ENCODE measurements at regions not wholly inside any gene's neighbourhood (a gene's known extent, or its start where the extent isn't known, plus 50 kb on each side); places are given as distances from the start of the nearest gene placed in this dataset.

- no peak overlapping the region for H2AK5ac ChIP-seq (ENCODE audit: low read depth, low read length)
- no peak for ATAC-seq (ENCODE audit: low read depth)
- no TSS peak for BruUV-seq (replicated peaks)
Observed at GRCh38 chr10:3290550-3290949, 118.0 kb upstream of the PITRM1 start.

More at GRCh38 chr10:3290550-3290949, 118.0 kb upstream of the PITRM1 start:
- Histone ChIP-seq H3K9me1 (ENCODE audit: insufficient read depth, low read length) (no peaks in the 10 kb centered on the region), H2BK120ac (ENCODE audit: low read depth, low read length) (no peak overlapping the region), H3K14ac (replicated peaks; ENCODE audit: low read depth, low read length) (no peak overlapping the region), H2AFZ (replicated peaks; ENCODE audit: low read length, poor library complexity) (no peak overlapping the region), H3K36me3 (ENCODE audit: control insufficient read depth, insufficient read depth, low read length) (no peaks in the 10 kb centered on the region), H3K18ac (ENCODE audit: low read depth, low read length) (no peak overlapping the region), H3K9ac (ENCODE audit: low read depth, low read length) (no peak overlapping the region), H3K4me2 (ENCODE audit: low read depth, low read length) (no peak overlapping the region), H3K27me3 (ENCODE audit: control insufficient read depth, insufficient read depth, low read length) (0 out of 2 replicates have a peak, but pooled peaks cover 2% of the 10 kb centered on the region), H3K56ac (ENCODE audit: extremely low read depth, insufficient read depth, low read length) (no peak overlapping the region), H3K23ac (ENCODE audit: low read depth, low read length) (no peak overlapping the region), H4K8ac (ENCODE audit: low read depth in 2 of 2, low read length in 2 of 2) (no peak overlapping the region), H2BK20ac (ENCODE audit: low read depth, low read length) (no peak overlapping the region), H2AK9ac (replicated peaks; ENCODE audit: low read depth, low read length, poor library complexity) (no peak overlapping the region), H4K91ac (ENCODE audit: insufficient read depth, low read depth, low read length) (no peak overlapping the region), H3K79me1 (ENCODE audit: low read depth in 1 of 2, low read length in 2 of 2) (no peaks in the 10 kb centered on the region), H3K4me3 (ENCODE audit: insufficient read depth, low read depth, low read length) (no peak overlapping the region), H2BK15ac (ENCODE audit: low read depth, low read length) (no peak overlapping the region), H3K4ac (ENCODE audit: low read depth, low read length) (no peak overlapping the region), H3K27ac (ENCODE audit: insufficient read depth, low read length) (no peak overlapping the region), H3K9me3 (ENCODE audit: control insufficient read depth, insufficient read depth, low read length) (no peaks in the 10 kb centered on the region), H3K4me1 (ENCODE audit: control insufficient read depth, insufficient read depth, low read length) (peaks cover 2% of the 10 kb centered on the region; the same call in 1 of the 2 replicates), H4K5ac (ENCODE audit: low read depth, low read length) (no peak overlapping the region), H2BK5ac (ENCODE audit: low read depth, low read length, poor library complexity, severe bottlenecking) (no peak overlapping the region), H4K20me1 (ENCODE audit: insufficient read depth, low read length) (no peaks in the 10 kb centered on the region)
- no peak for TF ChIP-seq MAFK (IDR thresholded peaks at IDR 0.05; ENCODE audit: low read depth, low read length)
- TF ChIP-seq RCOR1 (IDR thresholded peaks at IDR 0.05; ENCODE audit: insufficient replicate concordance, low read length), result no peak
- TF ChIP-seq FOS (IDR thresholded peaks at IDR 0.05; ENCODE audit: low read depth, low read length), result no peak
- TF ChIP-seq RAD21 (IDR thresholded peaks at IDR 0.05; ENCODE audit: low read length), result no peak
- no peak for TF ChIP-seq SMC3 (IDR thresholded peaks at IDR 0.05; ENCODE audit: low read depth, low read length)
- no peak for TF ChIP-seq CHD1 (IDR thresholded peaks at IDR 0.05; ENCODE audit: low read depth, low read length)
- TF ChIP-seq USF2 (IDR thresholded peaks at IDR 0.05; ENCODE audit: low read depth, low read length), result no peak
- no peak for TF ChIP-seq CTCF (conservative IDR thresholded peaks at IDR 0.05; ENCODE audit: low read depth, low read length)
- no peak for TF ChIP-seq POLR2A (IDR thresholded peaks at IDR 0.05; ENCODE audit: low read depth, low read length)
- no peak for TF ChIP-seq RFX5 (IDR thresholded peaks at IDR 0.05; ENCODE audit: low read depth, low read length)
- no peak for TF ChIP-seq BHLHE40 (IDR thresholded peaks at IDR 0.05; ENCODE audit: low read depth, low read length)
- intact Hi-C loops (cut with micrococcal nuclease), result no loop called here
- CTCF ChIA-PET, result no interaction called here
- dilution Hi-C loops (cut with HindIII; ENCODE audit: low sequenced_read_pairs, unreplicated experiment), result no loop called here
- POLR2A ChIA-PET (ENCODE audit: unreplicated experiment), result no interaction called here
- no peak for DNase-seq
- in situ Hi-C loops (cut with MboI; ENCODE audit: low sequenced_read_pairs), result no loop called here
- whole genome bisulfite sequencing, 2 experiments (ENCODE audit: extremely low coverage in 2 of 2, insufficient read length in 1 of 2), result 67% methylated on average over 9 of the region's 12 CpGs; no CpG with 5 or more reads in 1 of the 2 experiments
